ENCODE measurements at regions not wholly inside any gene's neighbourhood (a gene's known extent, or its start where the extent isn't known, plus 50 kb on each side); places are given as distances from the start of the nearest gene placed in this dataset.
"Not testable (repeated sequence)": the region's sequence is repeated elsewhere in the genome, so short reads cannot be mapped to it uniquely, and the experiment has no call there.

DNA sequence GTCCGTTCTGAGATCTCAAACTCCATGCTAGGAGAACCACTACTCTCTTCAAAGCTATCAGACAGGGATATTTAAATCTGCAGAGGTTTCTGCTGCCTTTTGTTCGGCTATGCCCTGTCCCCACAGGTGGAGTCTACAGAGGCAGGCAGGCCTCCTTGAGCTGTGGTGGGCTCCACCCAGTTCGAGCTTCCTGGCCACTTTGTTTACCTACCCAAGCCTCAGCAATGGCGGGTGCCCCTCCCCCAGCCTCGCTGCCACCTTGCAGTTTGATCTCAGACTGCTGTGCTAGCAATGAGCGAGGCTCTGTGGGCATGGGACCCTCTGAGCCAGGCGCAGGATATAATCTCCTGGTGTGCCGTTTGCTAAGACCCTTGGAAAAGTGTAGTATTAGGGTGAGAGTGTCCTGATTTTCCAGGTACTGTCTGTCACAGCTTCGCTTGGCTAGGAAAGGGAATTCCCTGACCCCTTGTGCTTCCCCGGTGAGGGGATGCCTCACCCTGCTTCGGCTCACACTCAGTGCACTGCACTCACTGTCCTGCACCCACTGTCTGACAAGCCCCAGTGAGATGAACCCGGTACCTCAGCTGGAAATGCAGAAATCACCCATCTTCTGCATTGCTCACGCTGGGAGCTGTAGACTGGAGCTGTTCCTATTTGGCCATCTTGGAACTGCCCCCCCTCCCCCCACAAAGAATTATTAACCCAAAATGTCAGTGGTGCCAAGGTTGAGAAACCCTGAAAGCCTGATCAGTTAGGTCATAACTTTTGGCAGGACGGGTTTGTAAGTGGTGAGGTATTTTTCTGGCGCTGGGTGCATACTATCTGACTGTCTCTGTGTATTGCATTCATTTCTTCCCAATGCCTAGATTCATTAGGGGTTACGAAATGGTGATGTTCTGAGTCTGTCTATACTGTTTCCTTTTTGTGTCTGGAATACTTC is 181.4 kb downstream of the TEX29 start:
- DNase-seq (ENCODE audit: low read depth), result not testable (repeated sequence)

DNA sequence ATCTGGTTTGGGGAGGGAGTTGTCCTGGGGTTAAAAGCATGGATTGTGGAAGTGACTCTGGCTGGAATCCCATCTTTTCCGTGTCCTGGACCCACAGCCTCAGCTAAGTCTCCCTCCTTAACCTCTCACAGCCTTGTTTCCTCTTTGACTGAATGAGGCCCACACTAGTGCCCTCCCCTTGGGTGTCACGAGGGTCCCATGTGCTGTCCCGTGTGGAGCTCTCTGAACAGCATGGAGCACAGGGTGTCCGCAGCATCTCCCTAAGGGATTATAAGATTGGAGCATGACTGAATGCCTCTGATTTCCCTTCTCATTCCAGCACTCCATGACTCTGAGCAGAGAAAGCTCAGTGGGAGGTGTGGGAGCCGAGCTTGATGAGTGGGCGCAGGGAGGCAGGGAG is 182.5 kb downstream of the TEX29 start:
- DNase-seq (ENCODE audit: low read depth), result no peak

DNA sequence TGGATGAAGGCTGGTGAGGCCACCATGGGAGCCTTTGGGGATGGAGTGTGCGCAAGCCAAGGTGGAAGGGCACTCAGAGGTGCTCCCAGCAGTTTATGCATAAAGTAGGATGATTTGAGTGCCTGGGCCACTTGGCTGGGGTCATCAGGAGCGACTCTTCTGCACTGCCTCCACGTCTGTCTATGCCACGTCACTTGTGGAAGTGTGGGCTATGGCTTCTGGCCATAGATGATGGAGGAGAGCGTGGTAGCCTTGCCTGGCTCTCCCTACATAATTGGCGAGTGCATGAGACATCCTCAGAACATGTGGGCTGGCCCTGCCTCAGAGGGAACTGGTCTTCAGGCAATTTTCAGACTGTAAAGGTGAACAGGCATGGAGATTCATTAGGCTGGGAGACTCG is 182.9 kb downstream of the TEX29 start:
- no peak for DNase-seq (ENCODE audit: low read depth)

DNA sequence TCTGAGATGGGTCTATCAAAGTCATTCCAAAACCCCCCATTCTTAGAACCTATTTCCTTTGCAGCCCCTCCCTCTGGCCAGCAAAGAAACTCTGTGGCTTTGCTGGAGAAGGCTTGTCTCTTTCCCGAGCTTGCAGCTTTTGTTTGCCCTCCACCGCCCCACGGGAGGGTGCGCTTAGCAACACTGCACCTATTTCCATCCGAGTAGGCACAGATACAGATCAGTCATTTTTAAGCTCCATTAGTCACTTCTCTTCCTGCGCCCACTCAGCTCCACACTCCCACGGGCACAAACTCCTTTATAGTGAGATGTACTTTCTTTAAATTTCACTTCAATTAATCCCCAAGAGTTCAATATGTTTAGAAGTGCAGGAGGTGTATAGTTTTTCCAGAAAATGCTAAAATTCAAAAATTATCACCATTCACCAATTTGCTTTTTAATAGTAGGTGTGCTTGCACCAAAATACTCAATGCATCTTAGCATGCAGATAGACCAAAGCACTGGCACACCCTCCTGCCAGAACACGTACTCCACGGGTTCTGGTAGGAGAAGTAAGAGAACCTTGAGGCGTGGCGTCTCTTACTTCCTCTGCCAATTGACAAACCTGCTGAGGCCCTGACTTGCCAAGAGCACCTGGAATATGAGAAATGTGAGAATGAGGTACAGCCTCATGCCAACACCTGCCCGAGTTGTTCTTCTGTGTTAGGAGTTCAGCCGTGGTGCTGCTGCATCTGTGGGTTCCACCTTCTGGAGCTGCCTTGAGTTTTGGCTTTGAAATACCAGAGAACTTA is 183.7 kb downstream of the TEX29 start:
- no peak for DNase-seq (ENCODE audit: low read depth)

DNA sequence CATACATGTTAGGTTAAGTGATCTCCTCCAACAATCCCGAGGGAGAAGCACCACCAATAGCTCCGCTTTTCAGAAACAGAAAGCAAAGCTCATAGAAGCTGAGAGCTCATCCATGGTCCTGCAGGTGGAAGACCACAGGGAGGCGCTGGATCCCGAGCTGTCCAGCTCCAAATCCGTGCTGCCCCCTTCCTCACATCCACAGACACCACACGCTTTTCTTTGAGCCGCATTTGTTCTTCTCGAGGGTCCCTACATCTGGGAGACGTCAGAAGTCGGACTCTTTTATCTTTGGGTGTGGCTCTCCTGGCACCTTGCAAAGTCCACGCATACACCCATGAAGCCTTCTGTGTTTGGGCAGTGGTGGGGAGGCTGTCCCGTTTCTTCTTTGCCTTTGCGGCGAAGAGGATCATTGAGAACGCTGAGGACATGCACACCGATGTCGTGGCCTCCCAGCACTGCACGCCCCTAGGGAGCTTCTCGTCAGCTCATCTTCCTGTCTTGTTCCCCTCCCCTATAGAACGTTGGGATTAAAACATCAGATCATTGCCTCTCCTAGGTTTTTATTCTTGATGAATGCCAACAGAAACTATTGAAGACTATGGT is 184.8 kb downstream of the TEX29 start:
- DNase-seq (ENCODE audit: low read depth), result no peak

DNA sequence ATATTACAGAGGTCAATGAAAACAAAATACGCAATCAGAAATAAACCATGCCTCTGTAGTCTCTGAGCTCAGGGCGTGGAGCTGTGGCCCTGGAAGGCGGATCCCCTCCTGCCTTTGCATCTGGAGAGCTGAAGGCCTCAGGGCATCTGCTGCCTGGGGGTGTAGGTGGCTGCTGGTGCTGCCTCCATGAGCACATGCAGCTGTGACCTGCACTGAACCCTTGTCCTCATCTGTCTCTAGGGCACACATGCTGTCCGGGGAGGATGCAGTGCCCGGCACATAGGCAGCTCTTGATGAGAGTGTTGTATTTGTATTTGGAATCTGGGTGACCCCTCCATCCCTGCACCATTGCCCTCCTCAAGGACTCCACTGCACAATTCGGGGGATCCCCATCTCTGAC is 185.7 kb downstream of the TEX29 start:
- no peak for DNase-seq (ENCODE audit: low read depth)

DNA sequence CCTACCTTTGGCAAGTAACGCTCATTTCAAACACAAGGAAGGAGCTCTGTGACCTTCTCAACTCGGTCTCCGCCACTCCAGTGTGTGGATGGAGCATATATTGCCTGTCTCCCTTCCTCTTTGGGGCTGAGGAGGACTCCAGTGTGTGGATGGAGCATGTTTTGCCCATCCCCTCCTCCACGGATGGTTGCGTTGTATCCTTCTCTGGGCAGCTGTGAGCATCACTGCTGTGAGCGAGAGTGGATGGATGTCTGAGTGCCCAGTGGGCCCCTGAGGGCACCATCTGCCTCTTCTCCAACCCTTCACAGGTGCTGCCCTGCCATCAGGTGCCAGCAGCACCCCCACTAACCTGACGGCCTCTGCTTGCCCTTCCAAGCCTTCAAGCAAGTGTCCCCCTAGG is 186.2 kb downstream of the TEX29 start:
- DNase-seq (ENCODE audit: low read depth), result no peak

DNA sequence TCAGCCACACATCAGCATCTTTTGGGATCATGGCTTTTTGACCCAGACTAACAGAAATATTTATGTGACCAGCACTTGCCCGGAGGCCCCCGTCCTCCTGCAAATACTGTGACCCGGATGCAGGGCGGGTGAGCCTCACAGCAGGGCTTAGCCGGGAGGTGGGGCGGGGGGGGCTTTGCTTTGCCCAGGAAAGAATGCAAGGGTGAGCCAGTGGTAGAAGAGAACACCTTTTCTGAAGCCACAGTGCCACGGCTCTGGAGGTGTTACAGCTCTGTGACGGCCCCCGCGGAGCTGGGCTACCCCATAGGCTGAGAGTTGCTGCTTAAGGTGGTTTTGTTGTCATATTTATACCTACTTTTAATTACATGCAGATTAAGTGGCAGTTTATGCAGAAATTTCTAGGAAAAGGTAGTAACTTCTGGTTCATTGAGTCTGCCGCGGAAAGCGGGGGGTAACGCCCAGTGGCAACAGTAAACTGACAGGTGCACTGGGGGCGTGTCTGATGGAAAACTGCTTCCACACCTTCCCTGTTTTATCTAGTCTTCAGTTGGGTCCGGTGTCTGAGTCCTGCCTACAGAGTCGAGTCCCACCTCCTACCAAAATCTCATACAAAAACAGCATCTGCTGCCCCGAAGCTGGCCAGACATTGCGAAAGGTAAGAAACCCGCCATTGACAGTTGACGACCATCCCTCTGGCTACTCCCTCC is 187.9 kb downstream of the TEX29 start:
- DNase-seq (ENCODE audit: low read depth), result no peak

DNA sequence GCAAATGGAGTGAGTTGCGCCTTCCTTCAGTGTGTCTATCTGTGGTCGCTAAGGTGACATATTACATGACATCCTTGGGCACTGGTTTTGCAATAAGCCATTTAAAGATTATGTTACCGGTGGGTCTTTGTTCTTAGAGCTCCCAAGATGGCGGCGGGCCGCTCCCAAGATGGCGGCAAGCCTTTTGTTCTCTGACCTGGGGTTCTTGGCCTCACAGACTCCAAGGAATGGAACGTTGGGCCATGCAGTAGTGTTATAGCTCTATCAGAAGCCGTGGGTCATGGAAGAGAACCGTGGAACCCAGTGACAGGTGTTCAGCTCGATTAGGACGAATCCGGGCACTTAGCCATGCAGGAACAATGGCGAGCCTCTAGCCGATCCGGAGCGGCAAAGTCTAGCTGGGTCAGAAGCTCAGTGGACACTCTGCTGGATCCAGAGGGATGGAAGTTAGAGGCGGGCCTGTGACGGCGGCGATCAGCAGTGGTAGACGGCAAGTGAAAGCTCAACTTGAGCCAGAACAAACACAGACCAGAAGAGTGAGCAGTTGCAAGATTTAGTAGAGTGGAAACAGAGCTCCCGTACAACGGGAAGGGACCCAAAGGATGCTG is 188.6 kb downstream of the TEX29 start:
- DNase-seq (ENCODE audit: low read depth), result no peak

DNA sequence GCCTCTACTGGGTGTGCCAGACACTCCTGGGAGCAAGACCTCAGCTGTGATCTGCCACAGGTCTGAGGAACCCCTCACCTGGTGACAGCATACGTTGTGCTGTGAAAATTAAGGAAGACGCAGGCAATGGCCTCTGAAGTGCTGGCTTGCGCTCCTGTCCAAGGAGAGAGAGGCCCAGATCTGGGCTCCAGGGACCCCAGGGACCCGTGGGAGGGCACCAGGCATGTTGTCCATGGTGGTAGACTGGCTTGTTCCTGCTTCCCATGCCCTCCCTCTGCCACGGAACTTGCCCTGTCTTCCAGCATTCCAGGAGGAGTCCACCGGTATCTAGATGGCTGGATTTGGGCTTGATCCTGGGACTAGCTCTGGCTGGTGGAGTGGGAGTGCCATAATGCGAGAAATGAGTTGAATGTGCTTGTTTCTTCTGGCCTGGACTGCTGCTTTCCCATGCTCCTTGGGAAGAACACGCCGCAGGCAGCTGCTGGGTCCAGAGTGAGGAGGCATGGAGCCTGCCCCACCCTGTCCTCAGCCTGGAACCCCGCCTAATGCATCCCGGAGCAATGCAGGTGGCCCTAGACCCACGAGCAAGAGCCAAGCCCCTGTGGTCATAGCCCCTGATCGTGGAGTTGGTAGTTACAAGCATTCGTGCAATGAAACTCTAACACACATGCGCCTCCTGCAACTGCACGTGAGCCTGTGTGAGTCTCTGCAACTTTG is 190.2 kb downstream of the TEX29 start:
- no peak for DNase-seq (ENCODE audit: low read depth)

DNA sequence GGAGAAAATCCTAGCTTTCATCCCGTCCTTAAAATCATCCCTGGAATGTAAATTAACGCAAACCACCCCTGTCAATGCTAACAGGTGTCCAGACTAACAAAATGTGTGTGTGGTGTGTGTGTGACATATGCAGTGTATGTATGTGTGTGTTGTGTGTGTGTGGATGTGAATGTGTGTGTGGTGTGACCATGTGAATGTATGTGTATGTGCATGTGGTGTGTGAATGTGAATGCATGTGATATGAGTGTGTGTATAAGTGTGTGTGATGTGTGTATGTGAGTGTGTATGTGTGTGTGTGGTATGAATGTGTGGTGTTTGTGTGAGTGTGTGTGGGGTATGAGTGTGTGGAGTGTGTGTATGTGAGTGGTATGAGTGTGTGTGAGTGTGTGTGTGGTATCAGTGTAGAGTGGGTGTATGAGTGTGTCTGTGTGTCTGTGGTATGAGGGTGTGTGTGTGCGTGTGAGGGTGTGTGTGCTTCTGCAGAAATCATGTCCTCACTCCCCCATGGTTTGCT is 190.8 kb downstream of the TEX29 start:
- no peak for DNase-seq (ENCODE audit: low read depth)

DNA sequence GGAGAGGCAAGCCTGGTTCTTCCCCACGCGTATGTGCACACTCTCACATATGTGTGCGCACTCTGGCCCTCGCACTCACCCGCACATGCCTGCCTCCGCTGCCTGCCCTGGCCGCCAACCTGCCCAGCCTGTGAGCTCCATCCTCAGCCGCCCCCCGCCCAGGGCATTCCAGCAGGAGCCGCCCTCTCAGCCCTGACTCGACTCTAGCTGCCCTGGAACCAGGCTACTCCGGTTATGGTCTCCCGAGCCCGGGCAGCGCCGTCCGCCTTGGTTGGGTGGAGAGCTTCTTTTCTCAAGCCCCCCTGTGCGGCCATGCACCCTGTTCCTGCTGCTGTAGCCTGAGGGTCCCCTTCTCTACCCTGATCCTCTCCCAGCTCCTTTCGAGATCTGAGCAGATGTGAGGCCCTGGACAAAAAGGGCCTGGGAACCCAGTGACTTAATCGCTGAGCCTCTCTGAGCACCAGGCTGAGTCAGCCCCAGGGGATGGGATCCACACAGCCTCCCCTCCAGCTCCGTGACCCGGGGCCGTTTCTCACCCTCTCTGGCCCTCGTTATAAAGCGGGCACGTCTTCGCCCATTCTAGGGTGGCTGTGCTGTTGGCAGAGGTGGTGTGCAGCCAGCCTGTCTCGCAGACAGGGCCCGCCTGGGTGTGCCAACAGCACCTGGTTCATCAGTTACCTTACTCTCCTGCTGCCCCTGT is 191.5 kb downstream of the TEX29 start:
- no peak for DNase-seq (ENCODE audit: low read depth)

DNA sequence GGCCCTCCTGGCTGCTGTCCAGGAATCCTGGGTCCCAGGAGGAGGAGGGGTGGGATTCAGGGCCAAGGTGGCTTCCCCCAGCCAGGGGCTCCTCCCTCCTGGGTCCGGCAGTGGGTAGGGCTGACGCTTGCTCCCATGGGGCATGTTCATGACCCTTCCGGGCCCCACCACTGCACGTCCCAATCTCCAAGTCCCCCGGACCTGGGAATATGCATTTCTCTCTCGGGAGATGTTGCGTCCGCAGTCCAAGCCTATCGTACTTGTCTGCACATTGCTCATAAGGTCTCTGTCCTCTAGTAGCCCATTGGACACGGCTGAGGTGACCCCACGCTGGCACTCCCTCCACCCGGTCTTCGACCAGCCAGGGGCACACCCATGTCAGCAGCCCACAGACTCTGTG is 192.3 kb downstream of the TEX29 start:
- DNase-seq (ENCODE audit: low read depth), result no peak

DNA sequence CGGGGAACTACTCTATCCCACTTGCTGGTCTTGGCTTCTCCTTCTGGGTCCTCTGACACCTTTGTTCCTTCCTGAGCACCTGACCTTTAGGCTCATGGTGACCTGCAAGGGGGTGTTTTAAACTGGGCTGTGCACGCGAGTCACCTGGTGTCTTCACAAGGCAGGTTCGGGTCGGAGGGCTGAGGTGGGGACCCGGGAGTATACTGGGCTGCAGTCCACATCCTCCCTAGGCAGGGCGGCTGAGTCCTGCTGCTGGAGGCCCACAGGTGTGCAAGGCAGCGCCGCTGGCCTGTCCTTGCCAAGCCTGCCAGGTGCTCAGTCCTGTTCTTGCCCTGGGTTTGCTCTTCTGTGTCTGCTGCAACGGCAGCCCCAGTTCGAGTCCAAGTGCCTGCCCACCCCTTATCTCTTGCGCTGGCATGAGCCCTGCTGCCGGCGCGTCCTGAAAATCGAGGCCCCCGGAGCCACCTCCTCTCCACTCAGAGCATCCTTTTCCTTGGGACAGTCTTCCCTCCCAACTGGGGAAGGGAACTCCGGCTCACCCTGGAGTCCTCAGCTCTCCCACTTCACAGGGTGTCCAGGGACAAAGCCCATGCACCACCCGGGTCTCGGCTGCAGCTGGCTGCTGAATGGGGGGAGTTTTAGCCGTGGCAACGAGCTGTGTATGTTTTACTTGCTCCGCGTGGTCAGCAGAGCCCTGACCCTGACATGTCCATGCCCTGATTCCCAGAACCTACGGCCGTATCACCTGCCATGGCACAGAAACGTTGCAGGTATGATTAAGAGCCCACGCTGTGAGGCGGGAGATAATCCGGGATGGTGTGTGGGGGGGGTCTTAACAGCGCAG is 193.5 kb downstream of the TEX29 start:
- DNase-seq (ENCODE audit: low read depth), result no peak

DNA sequence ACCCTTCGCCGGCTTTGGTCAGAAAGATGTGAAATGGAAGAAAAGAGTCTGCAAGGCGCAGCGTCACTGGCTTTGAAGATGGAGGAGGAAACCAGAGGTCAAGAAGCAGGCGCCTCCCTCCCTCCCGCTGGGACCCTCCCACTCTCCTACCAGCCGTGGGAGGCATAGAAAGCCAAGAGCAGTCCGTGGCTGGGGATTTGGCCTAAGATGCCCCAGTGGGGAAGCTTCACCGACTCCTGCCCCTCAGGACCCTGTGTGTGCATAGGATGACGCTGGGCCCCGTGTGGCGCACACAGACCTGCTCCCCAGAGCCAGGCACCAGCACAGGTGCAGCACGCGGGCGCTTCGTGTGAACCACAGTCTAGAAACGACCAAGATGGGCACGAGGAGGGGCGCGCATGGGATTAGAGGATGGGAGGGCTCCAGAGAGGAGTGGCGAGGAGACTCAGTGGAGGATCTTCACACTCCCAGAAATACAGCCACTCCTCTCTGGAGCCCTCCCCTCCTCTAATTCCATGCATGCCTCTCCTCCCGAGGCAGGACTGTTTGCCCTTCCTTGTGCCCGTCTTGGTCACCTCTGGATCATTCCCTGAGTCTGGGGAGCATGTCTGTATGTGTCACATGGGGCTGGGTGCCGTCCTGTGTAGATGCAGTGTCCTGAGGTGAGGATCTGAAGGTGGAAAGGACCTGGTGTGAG is 194.3 kb downstream of the TEX29 start:
- DNase-seq (ENCODE audit: low read depth), result no peak

DNA sequence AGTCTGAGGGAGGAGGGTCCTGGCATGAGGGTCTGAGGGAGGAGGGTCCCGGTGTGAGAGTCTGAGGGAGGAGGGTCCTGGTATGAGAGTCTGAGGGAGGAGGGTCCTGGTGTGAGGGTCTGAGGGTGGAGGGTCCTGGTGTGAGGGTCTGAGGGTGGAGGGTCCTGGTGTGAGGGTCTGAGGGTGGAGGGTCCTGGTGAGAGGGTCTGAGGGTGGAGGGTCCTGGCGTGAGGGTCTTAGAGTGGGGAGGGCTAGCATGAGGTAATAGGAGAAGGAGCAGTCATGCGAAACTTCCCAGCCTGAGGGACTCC is 194.8 kb downstream of the TEX29 start:
- no peak for DNase-seq (ENCODE audit: low read depth)

DNA sequence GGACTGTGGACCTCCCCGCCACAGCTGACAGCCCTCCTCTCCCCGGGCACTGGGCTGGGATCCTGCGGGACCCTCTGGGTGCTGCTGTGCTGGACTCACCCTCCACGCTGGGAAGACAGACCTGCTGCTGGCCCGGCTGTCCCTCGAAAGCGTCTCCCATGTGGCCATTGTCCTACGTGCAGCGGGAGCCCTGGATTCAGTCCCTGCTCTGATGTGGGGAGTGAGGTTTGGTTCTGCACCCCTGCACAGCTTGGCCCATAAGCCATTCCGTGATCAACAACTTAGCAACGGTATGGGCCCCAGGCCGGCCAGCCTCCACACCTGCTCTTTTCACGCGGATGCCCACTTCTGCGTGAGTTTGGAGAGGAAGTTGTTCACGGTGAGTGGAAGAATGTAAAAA is 195.2 kb downstream of the TEX29 start:
- no peak for DNase-seq (ENCODE audit: low read depth)

DNA sequence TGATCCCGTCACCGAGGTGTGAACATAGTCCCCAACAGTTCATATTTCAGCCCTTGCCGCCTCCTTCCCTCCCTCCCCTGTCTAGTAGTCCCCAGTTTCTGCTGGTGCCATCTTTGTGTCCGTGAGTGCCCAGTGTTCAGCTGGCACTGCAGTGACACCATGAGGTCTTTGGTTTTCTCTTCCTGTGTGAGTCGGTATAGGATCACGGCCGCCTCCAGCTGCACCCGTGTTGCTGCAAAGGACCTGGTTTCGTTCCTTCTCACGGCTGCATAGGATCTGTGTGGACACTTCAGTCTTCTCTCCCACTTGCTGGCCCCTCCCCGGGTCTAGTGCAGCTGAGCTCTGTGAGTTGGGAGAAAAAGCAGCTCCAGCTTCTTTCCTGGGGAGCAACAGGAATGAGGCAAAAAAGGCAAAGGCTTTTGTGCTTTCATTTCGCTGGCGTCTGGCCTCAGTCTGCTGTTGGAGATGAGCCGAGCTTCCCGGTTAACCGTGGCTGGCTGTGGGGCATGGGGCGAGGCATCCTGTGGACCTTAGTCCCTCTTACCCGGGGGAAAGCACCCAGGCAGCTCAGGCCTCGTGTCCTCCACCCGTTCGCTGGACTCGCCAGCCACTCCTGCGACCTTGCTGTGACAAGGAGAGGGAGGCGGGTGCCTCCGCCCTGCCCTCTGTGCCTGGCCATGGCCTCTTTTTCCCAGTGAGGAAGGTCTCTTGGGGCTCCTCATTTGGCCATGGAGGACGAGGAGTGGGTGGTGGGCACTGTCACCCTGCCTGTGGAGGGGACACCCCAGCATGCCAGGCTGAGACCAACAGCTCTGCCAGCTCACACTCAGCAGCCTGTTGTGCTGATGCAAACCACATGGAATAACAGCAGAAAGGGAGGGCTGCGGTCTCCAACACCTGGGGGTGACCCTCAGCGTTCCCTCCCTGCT is 196.5 kb downstream of the TEX29 start:
- no peak for DNase-seq (ENCODE audit: low read depth)

Measured in stimulated activated CD8-positive, alpha-beta memory T cell treated with anti-CD3 and anti-CD28 coated beads, Interleukin-15, amount 100 ng/mL, for 1 hour (primary cell).